ENCODE measurements at regions not wholly inside any gene's neighbourhood (a gene's known extent, or its start where the extent isn't known, plus 50 kb on each side); places are given as distances from the start of the nearest gene placed in this dataset.

GRCh38 chr9:90102292-90102901 is 497.6 kb downstream of the GADD45G start:
- TF ChIP-seq YY1 (IDR thresholded peaks at IDR 0.05; ENCODE audit: low read depth, low read length): 0 out of 2 replicates have a peak, but pooled peaks have one; percentile 46
- no peak for TF ChIP-seq POLR2AphosphoS2 (IDR thresholded peaks at IDR 0.05; ENCODE audit: low read depth, low read length)
- peak; percentile 91 for TF ChIP-seq RAD21 (IDR thresholded peaks at IDR 0.05; ENCODE audit: insufficient read depth, low read depth, low read length)
- no peak for TF ChIP-seq REST (IDR thresholded peaks at IDR 0.05; ENCODE audit: low read depth, low read length)
- no peak for TF ChIP-seq SMAD1 (IDR thresholded peaks at IDR 0.05; ENCODE audit: low read depth, partially characterized antibody)
- TF ChIP-seq SMC3 (IDR thresholded peaks at IDR 0.05; ENCODE audit: borderline replicate concordance, low read length): peak; percentile 87
- TF ChIP-seq CTCF (IDR thresholded peaks at IDR 0.05 in 2 of 3, conservative IDR thresholded peaks at IDR 0.05 in 1 of 3; ENCODE audit: control insufficient read depth in 2 of 3, extremely low read depth in 1 of 3, insufficient read depth in 1 of 3, low read depth in 3 of 3, low read length in 3 of 3): peak; percentile 72 to 83 (median 81); a peak in 5 of 6 replicates
- no peak for TF ChIP-seq POLR2A (IDR thresholded peaks at IDR 0.05; ENCODE audit: low read depth, low read length)
- no peak for TF ChIP-seq NR2C2 (IDR thresholded peaks at IDR 0.05; ENCODE audit: borderline replicate concordance, control insufficient read depth, insufficient read length, low read depth)
- no peak for TF ChIP-seq TCF12 (IDR thresholded peaks at IDR 0.05; ENCODE audit: low read depth, low read length)
- no peak for TF ChIP-seq HDAC2 (IDR thresholded peaks at IDR 0.05)
